ENCODE measurements at regions not wholly inside any gene's neighbourhood (a gene's known extent, or its start where the extent isn't known, plus 50 kb on each side); places are given as distances from the start of the nearest gene placed in this dataset.

- Histone ChIP-seq H3K4me1 (ENCODE audit: control insufficient read depth in 1 of 2, low read depth in 2 of 2) (peaks cover 0 to 18% of the 10 kb centered on the region in 2 donors), H3K36me3 (no peaks in the 10 kb centered on the region), H3K9me3 (no peaks in the 10 kb centered on the region), H3K4me3 (no peak overlapping the region), H3K27ac (no peak overlapping the region), H3K27me3 (replicated peaks; ENCODE audit: insufficient read depth) (no peaks in the 10 kb centered on the region)
- DNase-seq (ENCODE audit: low spot score): no peak
- no peak for ATAC-seq (ENCODE audit: insufficient number of reproducible peaks, low FRiP score, low read depth)
- TF ChIP-seq, protein P1, sequence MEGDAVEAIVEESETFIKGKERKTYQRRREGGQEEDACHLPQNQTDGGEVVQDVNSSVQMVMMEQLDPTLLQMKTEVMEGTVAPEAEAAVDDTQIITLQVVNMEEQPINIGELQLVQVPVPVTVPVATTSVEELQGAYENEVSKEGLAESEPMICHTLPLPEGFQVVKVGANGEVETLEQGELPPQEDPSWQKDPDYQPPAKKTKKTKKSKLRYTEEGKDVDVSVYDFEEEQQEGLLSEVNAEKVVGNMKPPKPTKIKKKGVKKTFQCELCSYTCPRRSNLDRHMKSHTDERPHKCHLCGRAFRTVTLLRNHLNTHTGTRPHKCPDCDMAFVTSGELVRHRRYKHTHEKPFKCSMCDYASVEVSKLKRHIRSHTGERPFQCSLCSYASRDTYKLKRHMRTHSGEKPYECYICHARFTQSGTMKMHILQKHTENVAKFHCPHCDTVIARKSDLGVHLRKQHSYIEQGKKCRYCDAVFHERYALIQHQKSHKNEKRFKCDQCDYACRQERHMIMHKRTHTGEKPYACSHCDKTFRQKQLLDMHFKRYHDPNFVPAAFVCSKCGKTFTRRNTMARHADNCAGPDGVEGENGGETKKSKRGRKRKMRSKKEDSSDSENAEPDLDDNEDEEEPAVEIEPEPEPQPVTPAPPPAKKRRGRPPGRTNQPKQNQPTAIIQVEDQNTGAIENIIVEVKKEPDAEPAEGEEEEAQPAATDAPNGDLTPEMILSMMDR (IDR thresholded peaks at IDR 0.05): no peak
Observed at GRCh38 chr1:199338760-199339159, 688.8 kb upstream of the NR5A2 start.

DNA sequence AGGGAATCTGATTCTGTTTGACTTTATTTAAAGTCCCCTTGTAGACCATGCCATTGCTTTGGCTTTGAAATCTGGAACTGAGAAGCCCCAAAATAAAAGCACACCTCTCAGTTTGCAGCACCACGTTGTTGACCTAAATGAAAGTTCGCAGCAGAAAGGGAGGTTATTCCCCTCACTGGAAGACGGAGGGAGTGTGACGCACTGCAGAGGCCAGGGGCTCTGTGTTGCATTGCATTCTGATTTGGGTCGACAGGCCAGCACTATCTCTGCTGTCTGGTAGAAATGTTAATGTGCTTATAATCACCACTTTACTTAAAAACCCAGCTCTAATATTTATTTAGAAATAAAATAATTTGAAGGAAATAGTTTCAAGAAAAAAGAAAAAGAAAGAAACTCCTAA, 675.2 kb upstream of the NR5A2 start:
- Histone ChIP-seq H3K9me3 (no peaks in the 10 kb centered on the region), H3K4me3 (no peak overlapping the region), H3K27me3 (replicated peaks; ENCODE audit: insufficient read depth) (no peaks in the 10 kb centered on the region), H3K36me3 (no peaks in the 10 kb centered on the region), H3K27ac (no peak overlapping the region), H3K4me1 (ENCODE audit: control insufficient read depth in 1 of 2, low read depth in 2 of 2) (peaks cover 0 to 12% of the 10 kb centered on the region in 2 donors)
- DNase-seq (ENCODE audit: low spot score): no peak
- TF ChIP-seq, protein P1 (IDR thresholded peaks at IDR 0.05): no peak
- no peak for ATAC-seq (ENCODE audit: insufficient number of reproducible peaks, low FRiP score, low read depth)

GRCh38 chr1:199353906-199354305, 673.6 kb upstream of the NR5A2 start:
- no peak overlapping the region for H3K27ac ChIP-seq
- peaks cover 0 to 12% of the 10 kb centered on the region in 2 donors for H3K4me1 ChIP-seq (ENCODE audit: control insufficient read depth in 1 of 2, low read depth in 2 of 2)
- ATAC-seq (ENCODE audit: insufficient number of reproducible peaks, low FRiP score, low read depth) (no peak), DNase-seq (ENCODE audit: low spot score) (no peak)
- no peak overlapping the region for H3K4me3 ChIP-seq
- H3K9me3 ChIP-seq: no peaks in the 10 kb centered on the region
- TF ChIP-seq, protein P1 (IDR thresholded peaks at IDR 0.05): no peak
- H3K36me3 ChIP-seq: no peaks in the 10 kb centered on the region
- no peaks in the 10 kb centered on the region for H3K27me3 ChIP-seq (replicated peaks; ENCODE audit: insufficient read depth)

GRCh38 chr1:199356561-199356960, 670.9 kb upstream of the NR5A2 start:
- Histone ChIP-seq H3K4me3 (no peak overlapping the region), H3K9me3 (no peaks in the 10 kb centered on the region), H3K4me1 (ENCODE audit: control insufficient read depth in 1 of 2, low read depth in 2 of 2) (peaks cover 0 to 12% of the 10 kb centered on the region in 2 donors), H3K27ac (no peak overlapping the region), H3K27me3 (replicated peaks; ENCODE audit: insufficient read depth) (no peaks in the 10 kb centered on the region), H3K36me3 (no peaks in the 10 kb centered on the region)
- DNase-seq (ENCODE audit: low spot score): no peak
- ATAC-seq (ENCODE audit: insufficient number of reproducible peaks, low FRiP score, low read depth): no peak
- TF ChIP-seq, protein P1 (IDR thresholded peaks at IDR 0.05): no peak

DNA sequence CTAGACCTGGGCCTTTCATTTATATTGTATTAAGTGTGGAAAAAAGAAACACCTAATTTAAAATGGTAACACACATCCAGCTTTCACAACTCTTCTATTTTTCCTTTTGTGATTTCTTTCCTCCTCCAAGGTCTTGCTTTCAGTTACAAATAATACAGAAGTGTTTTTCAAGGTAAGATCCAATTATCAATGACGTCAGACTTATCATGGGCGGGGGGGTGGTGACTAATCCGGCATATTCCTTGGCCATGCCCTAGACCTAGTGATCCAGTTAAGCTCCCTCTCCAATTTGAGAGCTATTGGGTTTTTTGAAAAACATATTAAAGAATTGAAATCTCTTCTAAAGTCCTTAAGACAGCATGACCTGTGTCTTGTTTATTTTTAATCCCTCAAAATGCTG, 669.9 kb upstream of the NR5A2 start:
- TF ChIP-seq, protein P1 (IDR thresholded peaks at IDR 0.05): no peak
- peaks cover 0 to 12% of the 10 kb centered on the region in 2 donors for H3K4me1 ChIP-seq (ENCODE audit: control insufficient read depth in 1 of 2, low read depth in 2 of 2)
- DNase-seq (ENCODE audit: low spot score): no peak
- no peak overlapping the region for H3K27ac ChIP-seq
- no peaks in the 10 kb centered on the region for H3K9me3 ChIP-seq
- no peaks in the 10 kb centered on the region for H3K36me3 ChIP-seq
- ATAC-seq (ENCODE audit: insufficient number of reproducible peaks, low FRiP score, low read depth): no peak
- H3K4me3 ChIP-seq: no peak overlapping the region
- no peaks in the 10 kb centered on the region for H3K27me3 ChIP-seq (replicated peaks; ENCODE audit: insufficient read depth)

All from thoracic aorta (tissue), 2 donors.